AG04449 (cell line): ENCODE measurements at regions not wholly inside any gene's neighbourhood (a gene's known extent, or its start where the extent isn't known, plus 50 kb on each side); places are given as distances from the start of the nearest gene placed in this dataset.

Source experiments
- CTCF ChIA-PET: fragments of 350-600 bp; formaldehyde crosslinking; extraction: SDS; loops from one replicate; lab custom pipeline; 2021; ENCODE audit warnings: antibody characterized with exemption; lab: Yijun Ruan, JAX
- POLR2A ChIA-PET: fragments of 400-600, 350-600 bp; formaldehyde crosslinking; extraction: SDS; loops from one replicate; lab custom pipeline; 2020; ENCODE audit warnings: antibody characterized with exemption, inconsistent platforms; lab: Yijun Ruan, JAX
- DNase-seq: peaks from one replicate; pipeline ENCODE4 v3.0.0-alpha.2; 2010; ENCODE audit warnings: low read depth, low spot score
- H3K4me3 ChIP-seq: 2 replicates; pipeline ENCODE4 v1.5.1; 2011; ENCODE audit warnings: low read depth, mild to moderate bottlenecking, control low read depth, low read length
- CTCF ChIP-seq: IDR thresholded peaks from one replicate; pipeline ENCODE4 v1.5.1; 2011; ENCODE audit warnings: mild to moderate bottlenecking, moderate library complexity, low read length, control low read depth, inconsistent platforms; ENCODE audit not compliant: insufficient read depth; ENCODE audit errors: missing control alignments

GRCh38 chr19:30609656-30610270 lies 237.6 kb downstream of the ZNF536 start:
- POLR2A ChIA-PET, result no interaction called here
- CTCF ChIA-PET, result no interaction called here
- DNase-seq, result no peak
- H3K4me3 ChIP-seq, result no peak overlapping the region
- TF ChIP-seq CTCF, result no peak

- H3K4me3 ChIP-seq, result no peak overlapping the region
- CTCF ChIA-PET, result no interaction called here
- TF ChIP-seq CTCF, result no peak
Observed at GRCh38 chr19:30608471-30608870, 236.3 kb downstream of the ZNF536 start.

More at GRCh38 chr19:30608471-30608870, 236.3 kb downstream of the ZNF536 start:
- POLR2A ChIA-PET, result no interaction called here
- DNase-seq, result no peak
